ENCODE measurements at regions not wholly inside any gene's neighbourhood (a gene's known extent, or its start where the extent isn't known, plus 50 kb on each side); places are given as distances from the start of the nearest gene placed in this dataset.

- DNase-seq (ENCODE audit: low spot score) (no peak), FAIRE-seq (no peak), ATAC-seq (no peak)
- H4K20me1 ChIP-seq (ENCODE audit: insufficient read depth, low read length), result no peaks in the 10 kb centered on the region
- no peak overlapping the region for H2AFZ ChIP-seq (ENCODE audit: low read length)
- no peak overlapping the region for H3K9ac ChIP-seq (ENCODE audit: insufficient read depth, low read depth, low read length)
- no peak overlapping the region for H3K27ac ChIP-seq (ENCODE audit: extremely low read length, insufficient read depth, low read length)
- no peaks in the 10 kb centered on the region for H3K36me3 ChIP-seq (replicated peaks in 1 of 2; ENCODE audit: control insufficient read depth in 1 of 2, insufficient read depth in 2 of 2, low read length in 2 of 2)
- no peaks in the 10 kb centered on the region for H3K9me3 ChIP-seq (ENCODE audit: low read length)
- H3K79me2 ChIP-seq (ENCODE audit: insufficient read depth, low read length), result no peaks in the 10 kb centered on the region
- ChIA-PET CTCF (ENCODE audit: low intra/inter-chr PET ratio, low total read pairs) (no interaction called here), POLR2A (no interaction called here)
- no peaks in the 10 kb centered on the region for H3K4me1 ChIP-seq (ENCODE audit: insufficient read depth, low read length)
- no TSS peak for BruUV-seq (replicated peaks)
- H3K27me3 ChIP-seq (ENCODE audit: control insufficient read depth in 1 of 2, insufficient read depth in 2 of 2, low read length in 2 of 2), result peaks cover 0 to 13% of the 10 kb centered on the region in 2 experiments; a peak in 3 of 5 replicates
- intact Hi-C loops (cut with micrococcal nuclease; ENCODE audit: unreplicated experiment), result no loop called here
- no peak overlapping the region for H3K4me3 ChIP-seq (replicated peaks in 1 of 3; ENCODE audit: insufficient read depth in 1 of 3, low read depth in 2 of 3, low read length in 3 of 3)
- in situ Hi-C loops (cut with HindIII; ENCODE audit: extremely low pct_ligation_motif_present, low pct_unique_long_range_greater_than_20kb), result no loop called here
- no peak for TF ChIP-seq HOXA3 (CRISPR knock-in tag; IDR thresholded peaks at IDR 0.05)
- no peak for TF ChIP-seq ZBTB14 (CRISPR knock-in tag; IDR thresholded peaks at IDR 0.05)
- TF ChIP-seq ZNF432 (CRISPR knock-in tag; IDR thresholded peaks at IDR 0.05; ENCODE audit: borderline replicate concordance), result no peak
- no peak for TF ChIP-seq ZFP36 (IDR thresholded peaks at IDR 0.05; ENCODE audit: borderline replicate concordance, low read depth, low read length, partially characterized antibody)
- no peak for TF ChIP-seq CREB3 (CRISPR knock-in tag; IDR thresholded peaks at IDR 0.05)
- TF ChIP-seq CEBPG (CRISPR knock-in tag; IDR thresholded peaks at IDR 0.05), result no peak
- no peak for TF ChIP-seq TCF7L2 (IDR thresholded peaks at IDR 0.05; ENCODE audit: low read depth, low read length)
- no peak overlapping the region for H3K4me2 ChIP-seq (ENCODE audit: low read depth, low read length)
These were observed 148.0 kb downstream of the POLR2M start for GRCh38 chr15:57854531-57854930.

- no peak overlapping the region for H2AFZ ChIP-seq (ENCODE audit: low read length)
- H3K27ac ChIP-seq (ENCODE audit: extremely low read length, insufficient read depth, low read length), result no peak overlapping the region
- H4K20me1 ChIP-seq (ENCODE audit: insufficient read depth, low read length), result no peaks in the 10 kb centered on the region
- H3K9ac ChIP-seq (ENCODE audit: insufficient read depth, low read depth, low read length), result no peak overlapping the region
- DNase-seq (ENCODE audit: low spot score) (no peak), FAIRE-seq (no peak), ATAC-seq (no peak)
- in situ Hi-C loops (cut with HindIII; ENCODE audit: extremely low pct_ligation_motif_present, low pct_unique_long_range_greater_than_20kb) (no loop called here), intact Hi-C loops (cut with micrococcal nuclease; ENCODE audit: unreplicated experiment) (no loop called here)
- H3K4me1 ChIP-seq (ENCODE audit: insufficient read depth, low read length), result no peaks in the 10 kb centered on the region
- no peak overlapping the region for H3K4me3 ChIP-seq (replicated peaks in 1 of 3; ENCODE audit: insufficient read depth in 1 of 3, low read depth in 2 of 3, low read length in 3 of 3)
- no peaks in the 10 kb centered on the region for H3K9me3 ChIP-seq (ENCODE audit: low read length)
- ChIA-PET CTCF (ENCODE audit: low intra/inter-chr PET ratio, low total read pairs) (no interaction called here), POLR2A (no interaction called here)
- H3K79me2 ChIP-seq (ENCODE audit: insufficient read depth, low read length), result no peaks in the 10 kb centered on the region
- H3K27me3 ChIP-seq (ENCODE audit: control insufficient read depth in 1 of 2, insufficient read depth in 2 of 2, low read length in 2 of 2), result no peaks in the 10 kb centered on the region
- H3K4me2 ChIP-seq (ENCODE audit: low read depth, low read length), result no peak overlapping the region
- no TSS peak for BruUV-seq (replicated peaks)
- no peaks in the 10 kb centered on the region for H3K36me3 ChIP-seq (replicated peaks in 1 of 2; ENCODE audit: control insufficient read depth in 1 of 2, insufficient read depth in 2 of 2, low read length in 2 of 2)
- WGBS (ENCODE audit: low lambda C conversion rate), result 7% methylated on average over 1 of the region's 1 CpG
- TF ChIP-seq, protein P1, sequence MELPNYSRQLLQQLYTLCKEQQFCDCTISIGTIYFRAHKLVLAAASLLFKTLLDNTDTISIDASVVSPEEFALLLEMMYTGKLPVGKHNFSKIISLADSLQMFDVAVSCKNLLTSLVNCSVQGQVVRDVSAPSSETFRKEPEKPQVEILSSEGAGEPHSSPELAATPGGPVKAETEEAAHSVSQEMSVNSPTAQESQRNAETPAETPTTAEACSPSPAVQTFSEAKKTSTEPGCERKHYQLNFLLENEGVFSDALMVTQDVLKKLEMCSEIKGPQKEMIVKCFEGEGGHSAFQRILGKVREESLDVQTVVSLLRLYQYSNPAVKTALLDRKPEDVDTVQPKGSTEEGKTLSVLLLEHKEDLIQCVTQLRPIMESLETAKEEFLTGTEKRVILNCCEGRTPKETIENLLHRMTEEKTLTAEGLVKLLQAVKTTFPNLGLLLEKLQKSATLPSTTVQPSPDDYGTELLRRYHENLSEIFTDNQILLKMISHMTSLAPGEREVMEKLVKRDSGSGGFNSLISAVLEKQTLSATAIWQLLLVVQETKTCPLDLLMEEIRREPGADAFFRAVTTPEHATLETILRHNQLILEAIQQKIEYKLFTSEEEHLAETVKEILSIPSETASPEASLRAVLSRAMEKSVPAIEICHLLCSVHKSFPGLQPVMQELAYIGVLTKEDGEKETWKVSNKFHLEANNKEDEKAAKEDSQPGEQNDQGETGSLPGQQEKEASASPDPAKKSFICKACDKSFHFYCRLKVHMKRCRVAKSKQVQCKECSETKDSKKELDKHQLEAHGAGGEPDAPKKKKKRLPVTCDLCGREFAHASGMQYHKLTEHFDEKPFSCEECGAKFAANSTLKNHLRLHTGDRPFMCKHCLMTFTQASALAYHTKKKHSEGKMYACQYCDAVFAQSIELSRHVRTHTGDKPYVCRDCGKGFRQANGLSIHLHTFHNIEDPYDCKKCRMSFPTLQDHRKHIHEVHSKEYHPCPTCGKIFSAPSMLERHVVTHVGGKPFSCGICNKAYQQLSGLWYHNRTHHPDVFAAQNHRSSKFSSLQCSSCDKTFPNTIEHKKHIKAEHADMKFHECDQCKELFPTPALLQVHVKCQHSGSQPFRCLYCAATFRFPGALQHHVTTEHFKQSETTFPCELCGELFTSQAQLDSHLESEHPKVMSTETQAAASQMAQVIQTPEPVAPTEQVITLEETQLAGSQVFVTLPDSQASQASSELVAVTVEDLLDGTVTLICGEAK (IDR thresholded peaks at IDR 0.05), result no peak
- TF ChIP-seq, protein P1 (CRISPR knock-in tag; IDR thresholded peaks at IDR 0.05), result no peak
- no peak for TF ChIP-seq NCOA2 (CRISPR knock-in tag; IDR thresholded peaks at IDR 0.05)
These were observed 151.4 kb downstream of the POLR2M start for GRCh38 chr15:57857871-57858270.

Measured in HepG2 (cell line).